HUDEP-2 (cell line): ENCODE measurements at regions not wholly inside any gene's neighbourhood (a gene's known extent, or its start where the extent isn't known, plus 50 kb on each side); places are given as distances from the start of the nearest gene placed in this dataset.

Experiments used
- DNase-seq, 76 experiments: peaks; one replicate each; lab custom pipeline; 2025; ENCODE audit not compliant: unreplicated experiment in 76 of 76; lab: John Stamatoyannopoulos, UW

GRCh38 chr18:61141691-61142090, 191.5 kb upstream of the CDH20 start:
- no peak for DNase-seq

- no peak for DNase-seq
Measured at GRCh38 chr18:61148322-61148721, 184.9 kb upstream of the CDH20 start.

- no peak for DNase-seq
Measured at GRCh38 chr18:61149786-61150185, 183.4 kb upstream of the CDH20 start.

GRCh38 chr18:61153571-61153970, 179.7 kb upstream of the CDH20 start:
- no peak for DNase-seq

- no peak for DNase-seq
Measured at GRCh38 chr18:61154866-61155265, 178.4 kb upstream of the CDH20 start.

GRCh38 chr18:61155586-61155985, 177.6 kb upstream of the CDH20 start:
- DNase-seq = no peak

- DNase-seq = no peak
Measured at GRCh38 chr18:61157451-61157850, 175.8 kb upstream of the CDH20 start.

- no peak for DNase-seq
Measured at GRCh38 chr18:61159246-61159645, 174.0 kb upstream of the CDH20 start.

- no peak for DNase-seq
Measured at GRCh38 chr18:61164321-61164720, 168.9 kb upstream of the CDH20 start.

- no peak for DNase-seq
Measured at GRCh38 chr18:61167902-61168301, 165.3 kb upstream of the CDH20 start.

- DNase-seq = no peak
Measured at GRCh38 chr18:61169386-61169785, 163.8 kb upstream of the CDH20 start.

GRCh38 chr18:61172624-61173023, 160.6 kb upstream of the CDH20 start:
- no peak for DNase-seq

- no peak for DNase-seq
Measured at GRCh38 chr18:61173554-61173953, 159.7 kb upstream of the CDH20 start.

GRCh38 chr18:61183798-61184197, 149.4 kb upstream of the CDH20 start:
- DNase-seq = no peak

- no peak for DNase-seq
Measured at GRCh38 chr18:61187971-61188370, 145.3 kb upstream of the CDH20 start.

GRCh38 chr18:61189376-61189775, 143.9 kb upstream of the CDH20 start:
- DNase-seq = no peak

GRCh38 chr18:61194726-61195125, 138.5 kb upstream of the CDH20 start:
- no peak for DNase-seq

- DNase-seq = no peak
Measured at GRCh38 chr18:61196750-61197149, 136.5 kb upstream of the CDH20 start.

- DNase-seq = no peak
Measured at GRCh38 chr18:61198486-61198885, 134.7 kb upstream of the CDH20 start.

GRCh38 chr18:61199171-61199848, 133.9 kb upstream of the CDH20 start:
- no peak for DNase-seq

- DNase-seq = no peak
Measured at GRCh38 chr18:61201511-61201910, 131.7 kb upstream of the CDH20 start.

GRCh38 chr18:61203151-61203550, 130.1 kb upstream of the CDH20 start:
- no peak for DNase-seq

- DNase-seq = no peak
Measured at GRCh38 chr18:61209801-61210200, 123.4 kb upstream of the CDH20 start.
